HEK293T (cell line): ENCODE measurements at regions not wholly inside any gene's neighbourhood (a gene's known extent, or its start where the extent isn't known, plus 50 kb on each side); places are given as distances from the start of the nearest gene placed in this dataset.
"Not testable (repeated sequence)": the region's sequence is repeated elsewhere in the genome, so short reads cannot be mapped to it uniquely, and the experiment has no call there.

Experiments
- CTCF ChIA-PET: fragments of 350-600 bp; formaldehyde crosslinking; extraction: SDS; loops from one replicate; lab custom pipeline; 2021; ENCODE audit warnings: antibody characterized with exemption, inconsistent platforms; lab: Yijun Ruan, JAX
- POLR2A ChIA-PET: fragments of 350-600 bp; formaldehyde crosslinking; extraction: SDS; loops from one replicate; lab custom pipeline; 2020; ENCODE audit warnings: antibody characterized with exemption, inconsistent platforms; lab: Yijun Ruan, JAX
- DNase-seq: peaks from one replicate; pipeline ENCODE4 v3.0.0; 2012; ENCODE audit warnings: mixed read lengths; ENCODE audit errors: extremely low spot score
- ARNT ChIP-seq: fragments of 450-650 bp; IDR thresholded peaks from 2 replicates; pipeline ENCODE4 v1.6.1; 2017; ENCODE audit warnings: mild to moderate bottlenecking
- BHLHE40 ChIP-seq: fragments of 450-650 bp; IDR thresholded peaks from 2 replicates; pipeline ENCODE4 v1.6.1; 2016; ENCODE audit warnings: mild to moderate bottlenecking, moderate library complexity, borderline replicate concordance
- CTBP1 ChIP-seq: fragments of 450-650 bp; IDR thresholded peaks from 2 replicates; pipeline ENCODE4 v1.6.1; 2016; ENCODE audit warnings: borderline replicate concordance
- ELF4 ChIP-seq: fragments of 450-650 bp; IDR thresholded peaks from 2 replicates; pipeline ENCODE4 v1.6.1; 2017; ENCODE audit warnings: antibody characterized with exemption
- FOXA1 ChIP-seq: fragments of 450-650 bp; IDR thresholded peaks from 2 replicates; pipeline ENCODE4 v1.6.1; 2016; ENCODE audit warnings: mild to moderate bottlenecking
- FOXK2 ChIP-seq: fragments of 450-650 bp; IDR thresholded peaks from 2 replicates; pipeline ENCODE4 v1.6.1; 2016; ENCODE audit warnings: mild to moderate bottlenecking
- FOXM1 ChIP-seq: fragments of 450-650 bp; IDR thresholded peaks from 2 replicates; pipeline ENCODE4 v1.6.1; 2017; ENCODE audit warnings: mild to moderate bottlenecking, borderline replicate concordance
- HDGF ChIP-seq: fragments of 450-650 bp; IDR thresholded peaks from 2 replicates; pipeline ENCODE4 v1.6.1; 2017; ENCODE audit warnings: antibody characterized with exemption, borderline replicate concordance
- L3MBTL2 ChIP-seq: fragments of 450-650 bp; conservative IDR thresholded peaks from 2 replicates; pipeline ENCODE4 v1.6.1; 2016; ENCODE audit warnings: mild to moderate bottlenecking
- LEF1 ChIP-seq: fragments of 450-650 bp; IDR thresholded peaks from 2 replicates; pipeline ENCODE4 v1.6.1; 2017; ENCODE audit warnings: mild to moderate bottlenecking, borderline replicate concordance
- NFRKB ChIP-seq: fragments of 450-650 bp; IDR thresholded peaks from 2 replicates; pipeline ENCODE4 v1.6.1; 2016; ENCODE audit warnings: mild to moderate bottlenecking, moderate library complexity
- SP1 ChIP-seq: fragments of 450-650 bp; IDR thresholded peaks from 2 replicates; pipeline ENCODE4 v1.6.1; 2017
- SUZ12 ChIP-seq: fragments of 450-650 bp; IDR thresholded peaks from 2 replicates; pipeline ENCODE4 v1.6.1; 2016; ENCODE audit warnings: mild to moderate bottlenecking
- TARDBP ChIP-seq: fragments of 450-650 bp; IDR thresholded peaks from 2 replicates; pipeline ENCODE4 v1.6.1; 2016
- ZNF384 ChIP-seq: fragments of 450-650 bp; IDR thresholded peaks from 2 replicates; pipeline ENCODE4 v1.6.1; 2016
- TF ChIP-seq, protein P1 (sequence below): fragments of 450-650 bp; IDR thresholded peaks from 2 replicates; pipeline ENCODE4 v1.6.1; 2016

DNA sequence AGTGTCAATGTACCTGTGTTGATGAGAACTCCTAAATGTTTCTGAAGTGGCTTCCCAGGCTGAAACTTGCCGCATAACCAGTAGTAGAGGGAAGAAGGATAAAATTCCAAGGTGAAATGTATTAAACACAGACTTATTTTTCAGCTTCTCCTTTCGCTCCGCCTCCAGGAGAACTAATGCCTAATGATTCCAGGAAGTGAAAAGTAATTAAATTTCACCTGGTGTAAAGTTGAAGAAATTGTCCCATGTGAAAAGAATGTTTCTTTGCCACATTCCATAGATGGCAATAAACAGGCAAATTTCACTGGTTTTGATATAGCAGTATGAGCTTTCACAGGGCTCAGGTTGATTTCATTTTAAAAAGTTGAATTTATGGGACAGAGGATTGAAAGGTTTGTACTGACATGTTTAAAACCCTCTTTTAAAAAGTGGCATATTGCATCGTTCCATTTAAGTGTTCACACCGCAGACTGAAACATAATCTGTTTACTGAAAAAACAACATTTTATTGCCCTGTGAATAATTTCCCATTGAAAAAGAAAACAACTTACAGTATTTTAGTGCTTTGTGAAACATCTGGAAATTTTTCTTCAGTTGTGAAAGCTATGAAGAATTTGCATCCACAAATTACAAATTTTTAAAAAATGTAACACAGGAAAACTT is 453.4 kb upstream of the NFE2L3 start:
- no peak for DNase-seq
- CTCF ChIA-PET = no interaction called here
- TF ChIP-seq ELF4 (no peak), NFRKB (no peak), CTBP1 (peak; percentile 81; the same call in 1 of the 2 replicates)
- TF ChIP-seq, protein P1, sequence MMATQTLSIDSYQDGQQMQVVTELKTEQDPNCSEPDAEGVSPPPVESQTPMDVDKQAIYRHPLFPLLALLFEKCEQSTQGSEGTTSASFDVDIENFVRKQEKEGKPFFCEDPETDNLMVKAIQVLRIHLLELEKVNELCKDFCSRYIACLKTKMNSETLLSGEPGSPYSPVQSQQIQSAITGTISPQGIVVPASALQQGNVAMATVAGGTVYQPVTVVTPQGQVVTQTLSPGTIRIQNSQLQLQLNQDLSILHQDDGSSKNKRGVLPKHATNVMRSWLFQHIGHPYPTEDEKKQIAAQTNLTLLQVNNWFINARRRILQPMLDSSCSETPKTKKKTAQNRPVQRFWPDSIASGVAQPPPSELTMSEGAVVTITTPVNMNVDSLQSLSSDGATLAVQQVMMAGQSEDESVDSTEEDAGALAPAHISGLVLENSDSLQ = peak; percentile 90
- POLR2A ChIA-PET = no interaction called here

DNA sequence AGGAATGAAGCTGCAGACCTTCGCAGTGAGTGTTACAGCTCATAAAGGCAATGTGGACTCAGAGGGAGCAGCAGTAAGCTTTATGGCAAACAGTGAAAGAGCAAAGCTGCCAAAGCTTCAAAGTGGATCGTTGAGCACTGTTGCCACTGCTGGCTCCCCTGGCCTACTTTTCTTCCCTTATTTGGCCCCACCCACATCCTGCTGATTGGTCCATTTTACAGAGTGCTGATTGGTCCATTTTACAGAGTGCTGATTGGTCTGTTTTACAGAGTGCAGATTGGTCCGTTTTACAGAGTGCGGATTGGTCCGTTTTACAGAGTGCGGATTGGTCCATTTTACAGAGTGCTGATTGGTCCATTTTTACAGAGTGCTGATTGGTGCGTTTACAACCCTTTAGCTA is 451.9 kb upstream of the NFE2L3 start:
- not testable (repeated sequence) for DNase-seq
- CTCF ChIA-PET = interaction anchor here (0.8 kb wide), 1 partner anchor 147 kb away, joined by 3 read pairs; no protein-coding TSS in a partner anchor
- POLR2A ChIA-PET = interaction anchor here (0.6 to 0.8 kb wide), 2 partner anchors 26 to 78 kb away, joined by 3 read pairs; no protein-coding TSS in a partner anchor

DNA sequence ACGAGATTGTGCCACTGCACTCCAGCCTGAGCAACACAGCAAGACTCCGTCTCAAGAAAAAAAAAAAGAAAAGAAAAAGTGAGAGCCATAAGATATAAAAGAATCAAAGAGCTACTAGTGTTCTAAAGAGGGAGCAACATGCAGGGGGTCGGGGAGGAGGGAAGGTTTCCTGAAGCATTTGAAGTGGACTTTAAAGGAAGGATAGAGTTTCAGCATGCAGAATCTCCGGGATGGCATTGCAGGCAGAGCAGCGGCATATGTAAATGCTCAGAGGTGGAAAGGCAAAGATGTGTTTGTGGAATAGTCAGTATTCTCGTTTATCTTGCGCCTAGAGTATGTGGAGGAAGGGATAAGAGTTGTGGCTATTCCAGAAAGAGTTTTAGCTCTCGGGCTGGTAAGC is 447.6 kb upstream of the NFE2L3 start:
- ChIA-PET POLR2A (no interaction called here), CTCF (interaction anchor here (0.9 kb wide), 1 partner anchor 84 kb away, joined by 6 read pairs; no protein-coding TSS in a partner anchor)
- no peak for DNase-seq
- TF ChIP-seq SP1 = no peak
- TF ChIP-seq ZNF384 = no peak
- no peak for TF ChIP-seq HDGF
- TF ChIP-seq ELF4 = no peak
- TF ChIP-seq BHLHE40 = no peak
- no peak for TF ChIP-seq LEF1
- TF ChIP-seq NFRKB = no peak
- no peak for TF ChIP-seq L3MBTL2
- no peak for TF ChIP-seq FOXK2
- TF ChIP-seq FOXA1 = no peak
- TF ChIP-seq ARNT = no peak
- TF ChIP-seq TARDBP = no peak
- no peak for TF ChIP-seq FOXM1
- TF ChIP-seq CTBP1 = no peak
- TF ChIP-seq, protein P1 = no peak
- no peak for TF ChIP-seq SUZ12

DNA sequence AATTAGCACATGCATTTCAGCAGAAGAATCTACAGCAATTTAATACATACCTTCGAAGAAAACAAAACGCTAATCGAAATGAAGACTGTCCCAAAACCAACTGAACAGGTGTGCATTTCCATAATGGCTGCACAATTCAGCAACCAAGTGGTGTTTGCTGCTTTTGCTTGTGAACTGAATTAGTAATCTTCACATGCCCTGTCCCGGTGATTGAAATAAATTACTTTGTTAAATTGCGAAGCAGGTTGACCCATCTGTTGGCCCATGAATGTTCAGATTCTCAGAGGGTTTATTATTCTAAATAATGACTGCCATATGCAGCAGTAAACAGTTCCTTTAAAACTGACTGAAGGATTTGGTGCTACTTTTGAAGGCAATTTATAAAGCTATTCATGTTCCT is 445.2 kb upstream of the NFE2L3 start:
- POLR2A ChIA-PET = no interaction called here
- CTCF ChIA-PET = no interaction called here

DNA sequence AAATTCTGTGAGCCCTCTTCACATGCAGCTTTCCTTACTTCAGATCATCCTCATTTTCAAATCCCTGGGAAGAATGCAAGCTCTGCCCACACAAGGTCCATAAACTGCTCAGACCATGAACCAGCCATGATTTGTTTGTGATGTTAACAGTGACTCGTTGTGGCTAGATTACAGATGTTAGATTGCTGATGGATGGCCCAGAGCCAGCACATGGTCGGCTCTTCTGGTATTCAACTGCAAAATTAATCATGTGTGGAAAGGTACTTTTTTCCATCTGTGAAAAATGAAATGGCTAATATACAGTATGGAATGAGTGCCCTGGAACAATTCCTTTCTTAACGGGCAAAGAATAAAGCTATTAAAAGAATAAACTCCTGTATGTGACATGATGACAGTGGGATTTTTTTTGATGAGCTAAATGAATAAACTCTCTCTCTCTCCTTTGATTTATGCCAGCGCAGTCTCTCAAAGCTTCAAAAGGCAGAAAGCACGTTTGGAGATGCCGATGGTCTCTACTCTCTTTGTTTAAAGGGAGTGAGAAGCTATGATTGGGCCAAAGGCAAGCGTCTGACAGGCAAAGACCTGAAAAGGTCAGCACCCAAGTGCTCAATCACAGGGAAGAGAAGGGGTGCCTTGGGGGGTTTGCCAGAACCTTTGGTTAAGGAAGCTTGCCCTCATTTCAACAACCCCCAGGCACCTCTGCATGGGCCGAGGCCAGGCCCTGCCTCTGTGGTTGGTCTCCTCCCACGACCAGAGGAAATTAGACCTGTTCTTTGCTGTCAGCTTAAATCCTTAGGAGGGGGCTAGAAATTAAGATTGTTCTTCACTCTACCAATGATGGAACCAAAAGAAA is 444.0 kb upstream of the NFE2L3 start:
- POLR2A ChIA-PET = no interaction called here
- CTCF ChIA-PET = no interaction called here

More for the DNA sequence above, 445.2 kb upstream of the NFE2L3 start:
- no peak for TF ChIP-seq FOXM1
- TF ChIP-seq LEF1 = no peak
- no peak for TF ChIP-seq ARNT
- TF ChIP-seq, protein P1 = no peak
- TF ChIP-seq FOXA1 = no peak
- DNase-seq = no peak

More for the DNA sequence above, 444.0 kb upstream of the NFE2L3 start:
- DNase-seq = no peak
- TF ChIP-seq BHLHE40 = no peak
- no peak for TF ChIP-seq SUZ12
- TF ChIP-seq HDGF = no peak
- TF ChIP-seq CTBP1 = no peak
- no peak for TF ChIP-seq ELF4
- no peak for TF ChIP-seq FOXA1
- TF ChIP-seq TARDBP = no peak
- TF ChIP-seq FOXK2 = no peak
- TF ChIP-seq LEF1 = no peak
- TF ChIP-seq SP1 = no peak
- no peak for TF ChIP-seq L3MBTL2
- TF ChIP-seq, protein P1 = no peak
- no peak for TF ChIP-seq ARNT
- TF ChIP-seq FOXM1 = no peak
- no peak for TF ChIP-seq NFRKB
- TF ChIP-seq ZNF384 = no peak
